Mesendoderm (in vitro differentiated cells): ENCODE measurements at regions not wholly inside any gene's neighbourhood (a gene's known extent, or its start where the extent isn't known, plus 50 kb on each side); places are given as distances from the start of the nearest gene placed in this dataset.

Experiments
- DNase-seq: peaks from one replicate; pipeline ENCODE4 v3.0.0; 2013
- H2AK5ac ChIP-seq: 2 replicates; pipeline ENCODE4 v1.6.1; 2013; ENCODE audit warnings: low read length, inconsistent platforms
- H2BK120ac ChIP-seq: 2 replicates; pipeline ENCODE4 v1.6.1; 2013; ENCODE audit warnings: low read depth, mild to moderate bottlenecking, low read length, moderate library complexity, mixed read lengths
- H2BK15ac ChIP-seq: replicated peaks from 2 replicates; pipeline ENCODE4 v1.6.1; 2013; ENCODE audit warnings: low read depth, mild to moderate bottlenecking, moderate library complexity
- H2BK5ac ChIP-seq: 2 replicates; pipeline ENCODE4 v1.6.1; 2013; ENCODE audit warnings: low read length, inconsistent platforms
- H3K18ac ChIP-seq: 2 replicates; pipeline ENCODE4 v1.6.1; 2013; ENCODE audit warnings: mild to moderate bottlenecking, low read length, mixed read lengths
- H3K23ac ChIP-seq: one replicate; pipeline ENCODE4 v1.6.1; 2013; ENCODE audit warnings: low read length
- H3K27ac ChIP-seq: 2 replicates; pipeline ENCODE4 v1.5.1; 2013; ENCODE audit warnings: low read depth, mild to moderate bottlenecking, inconsistent platforms, low read length, moderate library complexity
- H3K27me3 ChIP-seq: 2 replicates; pipeline ENCODE4 v1.6.1; 2013; ENCODE audit warnings: low read length, control low read depth, mild to moderate bottlenecking, inconsistent platforms; ENCODE audit not compliant: insufficient read depth, poor library complexity
- H3K36me3 ChIP-seq: 2 replicates; pipeline ENCODE4 v1.6.1; 2013; ENCODE audit warnings: low read length, inconsistent platforms; ENCODE audit not compliant: control insufficient read depth, insufficient read depth
- H3K4ac ChIP-seq: one replicate; pipeline ENCODE4 v1.6.1; 2013; ENCODE audit warnings: low read depth, mild to moderate bottlenecking, low read length, moderate library complexity
- H3K4me1 ChIP-seq: 2 replicates; pipeline ENCODE4 v1.6.1; 2013; ENCODE audit warnings: low read depth, low read length, inconsistent platforms; ENCODE audit not compliant: control insufficient read depth
- H3K4me2 ChIP-seq: 2 replicates; pipeline ENCODE4 v1.6.1; 2013; ENCODE audit warnings: low read length
- H3K4me3 ChIP-seq: 2 replicates; pipeline ENCODE4 v1.5.1; 2013; ENCODE audit warnings: mild to moderate bottlenecking, low read length
- H3K56ac ChIP-seq: one replicate; pipeline ENCODE4 v1.6.1; 2013; ENCODE audit warnings: low read length
- H3K79me1 ChIP-seq: 2 replicates; pipeline ENCODE4 v1.6.1; 2013; ENCODE audit warnings: low read length, inconsistent platforms
- H3K79me2 ChIP-seq: 2 replicates; pipeline ENCODE4 v1.6.1; 2013; ENCODE audit warnings: mild to moderate bottlenecking, low read length; ENCODE audit not compliant: control insufficient read depth, insufficient read depth
- H3K9ac ChIP-seq: 2 replicates; pipeline ENCODE4 v1.6.1; 2013; ENCODE audit warnings: low read length, inconsistent platforms
- H4K5ac ChIP-seq: one replicate; pipeline ENCODE4 v1.6.1; 2013; ENCODE audit warnings: low read length
- H4K8ac ChIP-seq: one replicate; pipeline ENCODE4 v1.6.1; 2013; ENCODE audit warnings: low read depth, mild to moderate bottlenecking, control low read depth, low read length, moderate library complexity
- WGBS: extraction: QIAGEN DNeasy Blood & Tissue Kit; methylation state at CpG from one replicate; pipeline ENCODE4 v1.1.7; 2013; ENCODE audit warnings: low lambda C conversion rate, missing lambda C conversion rate; ENCODE audit not compliant: insufficient coverage; ENCODE audit errors: extremely low coverage; 5-methylcytosine and 5-hydroxymethylcytosine counted together

- H2BK15ac ChIP-seq: no peak overlapping the region
These were observed 171.8 kb downstream of the RASSF9 start for GRCh38 chr12:85664429-85664828.

GRCh38 chr12:85669911-85670310, 166.3 kb downstream of the RASSF9 start:
- H3K18ac ChIP-seq: no peak overlapping the region
- WGBS: no CpG with 5 or more reads among the region's 1 CpG
- H2BK15ac ChIP-seq: no peak overlapping the region
- no peak overlapping the region for H3K23ac ChIP-seq
- no peaks in the 10 kb centered on the region for H3K79me1 ChIP-seq
- no peaks in the 10 kb centered on the region for H3K4me1 ChIP-seq
- no peak overlapping the region for H2AK5ac ChIP-seq
- no peak overlapping the region for H3K56ac ChIP-seq
- no peak overlapping the region for H2BK120ac ChIP-seq
- no peak overlapping the region for H3K9ac ChIP-seq
- no peak overlapping the region for H4K8ac ChIP-seq
- H3K79me2 ChIP-seq: no peaks in the 10 kb centered on the region
- H3K4ac ChIP-seq: no peak overlapping the region
- H3K4me2 ChIP-seq: no peak overlapping the region
- H3K36me3 ChIP-seq: no peaks in the 10 kb centered on the region
- no peak overlapping the region for H3K27ac ChIP-seq
- H4K5ac ChIP-seq: no peak overlapping the region
- DNase-seq: no peak
- H3K4me3 ChIP-seq: no peak overlapping the region
- no peaks in the 10 kb centered on the region for H3K27me3 ChIP-seq
- no peak overlapping the region for H2BK5ac ChIP-seq

More at GRCh38 chr12:85664429-85664828, 171.8 kb downstream of the RASSF9 start:
- H3K4me3 ChIP-seq: no peak overlapping the region
- no peak overlapping the region for H3K27ac ChIP-seq
- H4K5ac ChIP-seq: no peak overlapping the region
- H4K8ac ChIP-seq: no peak overlapping the region
- no peaks in the 10 kb centered on the region for H3K4me1 ChIP-seq
- H3K4ac ChIP-seq: no peak overlapping the region
- H3K18ac ChIP-seq: no peak overlapping the region
- no peak overlapping the region for H3K9ac ChIP-seq
- no peaks in the 10 kb centered on the region for H3K79me2 ChIP-seq
- no peaks in the 10 kb centered on the region for H3K79me1 ChIP-seq
- no peaks in the 10 kb centered on the region for H3K36me3 ChIP-seq
- H2BK120ac ChIP-seq: no peak overlapping the region
- H3K4me2 ChIP-seq: no peak overlapping the region
- no peak overlapping the region for H3K23ac ChIP-seq
- H2AK5ac ChIP-seq: no peak overlapping the region
- no peak overlapping the region for H2BK5ac ChIP-seq
- H3K56ac ChIP-seq: no peak overlapping the region
- no peaks in the 10 kb centered on the region for H3K27me3 ChIP-seq
- DNase-seq: no peak

GRCh38 chr12:85672436-85672835, 163.8 kb downstream of the RASSF9 start:
- Histone ChIP-seq H4K5ac (no peak overlapping the region), H3K56ac (no peak overlapping the region), H3K27ac (no peak overlapping the region), H2BK120ac (no peak overlapping the region), H4K8ac (no peak overlapping the region), H2BK15ac (no peak overlapping the region), H3K4me1 (no peaks in the 10 kb centered on the region), H3K18ac (no peak overlapping the region), H2BK5ac (no peak overlapping the region), H3K36me3 (no peaks in the 10 kb centered on the region), H3K4me3 (no peak overlapping the region), H3K79me1 (no peaks in the 10 kb centered on the region), H3K79me2 (no peaks in the 10 kb centered on the region), H3K23ac (no peak overlapping the region), H3K27me3 (no peaks in the 10 kb centered on the region), H3K9ac (no peak overlapping the region), H2AK5ac (no peak overlapping the region), H3K4ac (no peak overlapping the region), H3K4me2 (no peak overlapping the region)
- no peak for DNase-seq

GRCh38 chr12:85673921-85674420, 162.2 kb downstream of the RASSF9 start:
- no peak overlapping the region for H2BK15ac ChIP-seq
- H4K5ac ChIP-seq: no peak overlapping the region
- H3K56ac ChIP-seq: no peak overlapping the region
- no peaks in the 10 kb centered on the region for H3K4me1 ChIP-seq
- no peak for DNase-seq
- no peaks in the 10 kb centered on the region for H3K79me1 ChIP-seq
- H3K4me2 ChIP-seq: no peak overlapping the region
- no peak overlapping the region for H3K18ac ChIP-seq
- no peak overlapping the region for H3K4me3 ChIP-seq
- no peak overlapping the region for H3K27ac ChIP-seq
- H2AK5ac ChIP-seq: no peak overlapping the region
- no peak overlapping the region for H2BK120ac ChIP-seq
- H4K8ac ChIP-seq: no peak overlapping the region
- no peak overlapping the region for H3K23ac ChIP-seq
- H3K36me3 ChIP-seq: no peaks in the 10 kb centered on the region
- no peak overlapping the region for H3K4ac ChIP-seq
- no peak overlapping the region for H3K9ac ChIP-seq
- H2BK5ac ChIP-seq: no peak overlapping the region
- WGBS: no CpG with 5 or more reads among the region's 3 CpGs
- H3K27me3 ChIP-seq: no peaks in the 10 kb centered on the region
- H3K79me2 ChIP-seq: no peaks in the 10 kb centered on the region

GRCh38 chr12:85676816-85677749, 159.1 kb downstream of the RASSF9 start:
- Histone ChIP-seq H3K9ac (no peak overlapping the region), H2BK5ac (no peak overlapping the region), H3K4ac (no peak overlapping the region), H3K23ac (no peak overlapping the region), H3K27ac (no peak overlapping the region), H3K27me3 (no peaks in the 10 kb centered on the region), H3K4me1 (no peaks in the 10 kb centered on the region), H3K79me2 (no peaks in the 10 kb centered on the region), H3K4me3 (no peak overlapping the region), H3K4me2 (no peak overlapping the region), H4K8ac (no peak overlapping the region), H2BK120ac (no peak overlapping the region), H3K79me1 (no peaks in the 10 kb centered on the region), H2AK5ac (no peak overlapping the region), H4K5ac (no peak overlapping the region), H3K18ac (no peak overlapping the region), H3K56ac (no peak overlapping the region), H3K36me3 (no peaks in the 10 kb centered on the region), H2BK15ac (no peak overlapping the region)
- 100% methylated on average over 1 of the region's 4 CpGs for WGBS
- no peak for DNase-seq

GRCh38 chr12:85679296-85679695, 156.9 kb downstream of the RASSF9 start:
- no peaks in the 10 kb centered on the region for H3K36me3 ChIP-seq

More at GRCh38 chr12:85679296-85679695, 156.9 kb downstream of the RASSF9 start:
- Histone ChIP-seq H3K23ac (no peak overlapping the region), H4K5ac (no peak overlapping the region), H2BK5ac (no peak overlapping the region), H3K4me3 (no peak overlapping the region), H2BK120ac (no peak overlapping the region), H2AK5ac (no peak overlapping the region), H3K79me1 (no peaks in the 10 kb centered on the region), H3K27ac (no peak overlapping the region), H3K4ac (no peak overlapping the region), H2BK15ac (no peak overlapping the region), H3K79me2 (no peaks in the 10 kb centered on the region), H3K18ac (no peak overlapping the region), H3K9ac (no peak overlapping the region), H3K4me1 (no peaks in the 10 kb centered on the region), H4K8ac (no peak overlapping the region), H3K56ac (no peak overlapping the region), H3K27me3 (no peaks in the 10 kb centered on the region), H3K4me2 (no peak overlapping the region)
- DNase-seq: no peak
- no CpG with 5 or more reads among the region's 1 CpG for WGBS
